KBM-7 (cell line): ENCODE measurements at regions not wholly inside any gene's neighbourhood (a gene's known extent, or its start where the extent isn't known, plus 50 kb on each side); places are given as distances from the start of the nearest gene placed in this dataset.

Source experiments
- DNase-seq: peaks from one replicate; pipeline ENCODE4 v3.0.0-alpha.2; 2015
- in situ Hi-C: fragments of 300-500 bp; cut with MboI; formaldehyde crosslinking; loops from 2 replicates; pipeline ENCODE4 v1.14.3; 2020; ENCODE audit warnings: low sequenced_read_pairs, low pct_unique_long_range_greater_than_20kb, mixed read lengths

DNA sequence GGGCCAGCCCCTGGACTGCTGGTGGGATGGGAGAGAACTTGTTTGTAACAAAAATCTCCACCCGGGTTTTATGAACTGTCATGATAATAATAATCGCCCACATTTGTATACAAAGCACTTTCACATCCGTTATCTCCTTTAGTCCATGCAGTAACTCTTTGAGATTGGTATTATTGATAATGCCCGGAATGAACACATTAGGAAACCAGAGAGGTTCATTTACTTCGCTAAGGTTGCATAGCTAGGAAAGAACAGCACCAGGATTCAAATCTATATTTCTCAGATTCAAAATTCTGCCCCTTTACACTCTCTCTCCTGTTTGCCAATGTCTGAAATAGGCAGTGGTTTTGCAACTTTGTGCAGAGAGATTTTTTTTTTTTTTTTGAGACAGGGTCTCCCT is 131.4 kb downstream of the FOXD2 start:
- no peak for DNase-seq
- in situ Hi-C loops = no loop called here

DNA sequence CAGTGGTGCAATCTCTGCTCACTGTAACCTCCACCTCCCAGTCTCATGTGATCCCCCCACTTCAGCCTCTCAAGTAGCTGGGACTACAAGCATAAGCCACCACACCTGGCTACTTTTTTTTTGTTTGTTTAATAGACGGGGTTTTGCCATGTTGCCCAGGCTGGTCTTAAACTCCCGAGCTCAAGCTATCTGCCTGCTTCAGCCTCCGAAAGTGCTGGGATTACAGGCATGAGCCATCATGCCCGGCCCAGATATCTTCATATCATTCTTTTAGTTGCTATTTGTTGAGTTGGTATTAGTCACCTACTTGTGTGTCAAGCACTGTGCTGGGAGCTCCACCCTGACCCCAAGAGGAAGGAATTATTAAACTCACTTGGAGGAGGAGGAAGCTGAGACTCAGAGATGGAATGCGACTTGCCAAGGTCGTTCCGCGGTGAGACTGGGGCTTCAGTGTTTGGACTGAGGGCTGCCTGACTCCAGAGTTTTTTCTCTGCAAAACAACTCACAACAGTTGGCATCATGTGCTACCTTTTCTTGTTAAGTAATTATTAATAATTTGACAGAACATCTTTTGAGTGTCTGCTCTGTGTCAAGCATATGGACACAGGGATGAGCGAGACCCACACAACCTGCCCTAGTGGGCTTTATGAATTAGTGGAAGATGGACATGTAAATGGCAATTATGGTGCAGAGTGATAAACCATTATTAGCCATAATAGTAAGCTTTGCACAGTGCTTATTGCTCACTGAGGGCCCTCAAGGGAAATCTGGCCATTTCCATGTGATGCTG is 132.0 kb downstream of the FOXD2 start:
- no peak for DNase-seq

DNA sequence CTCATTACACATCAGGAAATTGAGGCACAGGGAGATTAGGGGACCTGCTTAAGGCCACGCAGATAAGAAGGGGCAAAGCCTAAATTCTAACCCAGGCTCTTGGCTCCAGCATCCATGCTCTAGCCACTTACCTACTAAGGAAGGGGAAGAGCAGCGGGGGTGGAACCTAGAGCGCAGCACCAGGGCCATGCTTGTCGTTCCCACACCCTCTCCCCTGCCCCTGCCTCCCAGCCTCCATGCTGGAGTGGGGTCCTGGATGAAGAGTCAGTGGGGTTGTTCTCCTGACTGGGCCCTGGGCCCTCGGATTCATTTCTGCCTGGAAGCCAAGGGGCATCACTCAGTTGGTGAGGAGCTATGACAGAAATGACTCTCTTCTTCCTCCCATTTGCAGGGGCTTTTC is 133.3 kb downstream of the FOXD2 start:
- no peak for DNase-seq
- in situ Hi-C loops = no loop called here

More for the DNA sequence above, 132.0 kb downstream of the FOXD2 start:
- in situ Hi-C loops = no loop called here

DNA sequence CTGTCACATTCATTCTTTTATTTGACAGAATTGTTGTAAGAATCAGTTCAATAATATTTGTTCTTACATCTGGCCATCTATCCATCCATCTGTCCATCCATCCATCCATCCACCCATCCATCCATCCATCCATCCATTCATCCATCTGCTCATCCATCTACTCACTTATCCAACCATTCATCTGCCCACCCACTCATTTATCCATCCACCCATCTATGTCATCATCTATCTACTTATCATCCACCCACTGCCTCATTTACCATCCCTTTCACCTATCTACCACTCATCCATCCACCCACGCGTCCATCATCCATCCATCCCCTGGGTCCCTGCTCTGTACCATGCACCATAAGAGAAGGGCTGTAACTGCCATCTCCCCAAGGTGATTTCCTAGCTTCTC is 134.1 kb downstream of the FOXD2 start:
- no peak for DNase-seq
- in situ Hi-C loops = no loop called here

DNA sequence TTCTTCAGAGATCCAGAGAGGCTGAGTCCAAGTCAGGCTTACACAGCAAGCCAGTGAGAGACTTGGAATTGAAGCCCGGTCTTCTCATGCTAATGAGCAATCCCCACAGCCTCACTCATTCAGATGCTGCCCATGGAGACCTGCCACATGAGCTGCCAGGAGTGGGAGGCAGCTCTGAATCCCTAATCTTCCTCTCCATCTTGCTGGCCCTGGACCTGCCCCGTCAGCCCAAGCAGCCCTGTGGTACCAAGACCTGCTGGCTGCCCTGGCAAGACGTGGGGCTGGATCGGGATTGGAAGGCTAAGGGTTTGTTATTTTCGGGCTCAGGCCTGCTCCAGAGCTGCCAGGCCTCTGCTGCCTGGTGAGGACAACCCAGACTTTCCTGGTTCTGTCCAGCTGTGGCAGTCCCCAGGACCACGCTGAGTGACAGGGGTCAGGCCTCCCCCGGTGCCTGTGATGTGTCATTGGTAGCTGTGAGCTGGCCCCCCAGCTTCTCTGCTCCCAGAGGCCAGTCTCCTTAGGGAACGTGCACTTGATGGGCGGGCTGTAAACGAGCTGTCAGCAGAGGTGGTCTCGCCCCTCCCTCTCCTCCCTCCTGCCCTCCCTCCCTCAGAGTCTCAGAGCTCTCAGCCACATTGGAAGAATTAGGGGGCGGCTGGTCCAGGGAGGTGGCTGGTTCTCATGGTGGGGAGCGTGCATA is 135.0 kb downstream of the FOXD2 start:
- in situ Hi-C loops = no loop called here
- DNase-seq = no peak

DNA sequence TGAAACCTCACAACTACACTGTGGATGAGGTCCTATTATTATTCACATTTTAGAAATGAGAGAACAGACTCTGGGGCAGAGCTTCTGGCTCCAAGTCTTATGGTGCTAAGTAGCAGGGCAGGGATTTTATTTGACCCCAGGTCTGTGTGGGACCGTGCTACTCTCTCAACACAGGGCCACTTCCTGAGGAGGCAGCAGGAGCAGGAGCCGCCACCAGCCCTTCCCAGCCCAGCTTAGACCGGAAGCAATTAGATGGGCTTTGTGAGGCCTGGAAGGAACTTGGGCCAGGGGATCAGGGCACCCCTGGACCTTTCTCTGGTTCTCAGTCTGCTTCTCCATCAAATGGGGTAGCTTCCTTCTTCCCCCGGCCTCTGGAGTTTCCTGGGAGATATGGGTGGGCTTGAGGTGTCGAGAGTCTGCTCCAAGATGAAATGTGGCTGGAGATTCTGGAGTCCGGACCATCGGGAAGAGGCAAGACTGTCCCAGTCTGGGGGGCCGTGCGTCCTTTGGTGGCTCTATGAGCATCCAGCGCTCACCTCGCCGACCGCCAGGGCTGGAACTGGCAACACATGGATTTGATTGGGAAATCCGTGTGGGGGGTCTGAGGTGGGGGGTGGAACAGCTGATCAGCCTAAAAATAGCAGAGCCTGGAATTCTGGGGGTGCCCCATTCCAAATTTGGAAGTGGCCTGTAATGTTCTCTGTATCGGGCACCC is 136.8 kb downstream of the FOXD2 start:
- DNase-seq = no peak
- in situ Hi-C loops = no loop called here

DNA sequence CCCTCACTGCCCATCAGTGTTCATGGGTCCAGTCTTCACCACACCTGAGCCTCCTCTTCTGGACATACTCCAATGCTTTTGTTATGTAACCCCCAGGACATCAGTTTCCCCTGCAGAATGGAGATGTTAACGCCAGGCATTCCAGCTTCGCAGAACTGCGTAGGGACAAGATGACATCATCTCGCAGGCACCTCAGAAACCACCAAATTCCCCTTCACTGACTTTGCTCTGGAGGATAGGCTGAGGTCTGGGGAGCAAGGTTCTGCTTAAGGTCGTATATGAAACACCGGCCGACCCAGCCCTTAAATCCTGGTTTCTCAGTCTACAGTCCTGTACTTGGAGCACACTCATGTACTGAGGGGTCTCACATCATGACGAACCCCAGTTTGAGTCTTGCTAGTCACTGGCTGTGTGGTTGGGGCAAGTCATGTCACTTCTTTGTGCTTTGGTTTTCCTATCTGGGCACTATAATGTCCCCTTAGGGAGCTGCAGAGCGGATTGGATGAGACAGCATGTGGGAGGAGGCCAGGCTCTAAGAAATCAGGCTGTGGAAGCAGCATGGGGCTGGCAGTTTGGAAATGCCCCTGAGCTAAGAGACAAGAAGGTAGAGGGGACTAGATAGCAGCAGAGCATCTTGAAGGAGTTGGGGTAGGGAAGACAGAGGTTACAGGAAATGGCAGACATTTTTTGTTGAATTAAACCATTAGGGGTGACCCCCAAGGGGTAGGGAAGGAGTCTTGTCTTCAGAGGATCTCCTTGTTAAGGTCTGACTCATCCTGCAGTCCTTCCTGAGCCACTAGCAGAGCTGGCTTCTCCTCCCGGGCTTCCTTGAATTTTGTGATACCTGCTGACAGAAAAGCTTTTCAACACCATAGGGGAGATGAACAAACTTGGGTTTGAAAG is 138.3 kb downstream of the FOXD2 start:
- in situ Hi-C loops = no loop called here
- DNase-seq = no peak

DNA sequence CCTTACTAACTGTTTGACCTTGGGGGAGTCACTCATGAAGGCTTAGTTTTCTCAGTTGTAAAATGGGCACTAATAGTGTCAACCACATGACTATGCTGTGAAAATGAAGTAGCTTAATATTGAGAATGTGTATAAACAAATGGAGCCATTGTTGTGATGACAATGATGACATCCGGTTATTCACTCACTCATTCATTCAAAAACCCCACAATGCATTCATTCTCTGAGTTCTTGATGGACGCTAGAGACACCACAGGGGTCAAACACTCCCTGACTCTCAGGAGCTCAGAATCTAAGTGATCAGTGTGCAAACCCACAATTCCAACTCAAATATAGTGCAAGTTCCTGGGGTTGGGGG is 138.9 kb downstream of the FOXD2 start:
- in situ Hi-C loops = no loop called here
- DNase-seq = no peak

DNA sequence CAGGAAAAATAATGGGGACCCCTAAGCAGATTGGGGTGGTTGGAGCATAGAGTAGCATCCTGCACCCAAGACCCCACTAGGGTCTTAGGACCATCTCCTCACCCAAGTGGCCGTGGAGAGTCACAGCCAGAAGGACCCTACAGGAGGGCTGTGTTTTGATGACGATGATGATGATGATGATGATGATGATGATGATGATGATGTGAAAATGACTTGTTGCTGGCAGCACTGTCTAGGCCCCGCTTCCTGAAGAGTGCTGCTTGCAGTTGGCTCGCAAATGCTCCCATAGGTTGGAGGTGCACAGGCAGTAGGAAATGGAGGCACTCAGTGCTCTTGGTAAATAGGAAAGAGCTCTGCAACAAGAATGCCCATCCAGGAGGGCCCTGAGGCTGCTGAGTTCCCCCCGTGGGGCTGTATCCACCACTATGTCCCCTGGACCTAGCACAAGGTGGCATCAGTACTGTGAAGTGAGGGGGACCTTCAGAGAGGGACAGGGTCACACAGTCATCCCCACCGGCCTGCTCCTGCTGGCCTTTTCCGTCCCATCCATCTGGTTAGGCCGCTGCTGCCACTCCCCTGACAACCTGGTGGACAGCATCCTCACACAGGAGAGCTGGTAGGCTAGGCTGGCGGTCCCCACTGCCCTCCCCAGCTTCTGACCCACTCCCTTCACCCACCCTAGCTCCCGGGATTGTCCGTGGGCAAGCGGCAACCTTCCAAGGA is 139.6 kb downstream of the FOXD2 start:
- DNase-seq = no peak
- in situ Hi-C loops = no loop called here

DNA sequence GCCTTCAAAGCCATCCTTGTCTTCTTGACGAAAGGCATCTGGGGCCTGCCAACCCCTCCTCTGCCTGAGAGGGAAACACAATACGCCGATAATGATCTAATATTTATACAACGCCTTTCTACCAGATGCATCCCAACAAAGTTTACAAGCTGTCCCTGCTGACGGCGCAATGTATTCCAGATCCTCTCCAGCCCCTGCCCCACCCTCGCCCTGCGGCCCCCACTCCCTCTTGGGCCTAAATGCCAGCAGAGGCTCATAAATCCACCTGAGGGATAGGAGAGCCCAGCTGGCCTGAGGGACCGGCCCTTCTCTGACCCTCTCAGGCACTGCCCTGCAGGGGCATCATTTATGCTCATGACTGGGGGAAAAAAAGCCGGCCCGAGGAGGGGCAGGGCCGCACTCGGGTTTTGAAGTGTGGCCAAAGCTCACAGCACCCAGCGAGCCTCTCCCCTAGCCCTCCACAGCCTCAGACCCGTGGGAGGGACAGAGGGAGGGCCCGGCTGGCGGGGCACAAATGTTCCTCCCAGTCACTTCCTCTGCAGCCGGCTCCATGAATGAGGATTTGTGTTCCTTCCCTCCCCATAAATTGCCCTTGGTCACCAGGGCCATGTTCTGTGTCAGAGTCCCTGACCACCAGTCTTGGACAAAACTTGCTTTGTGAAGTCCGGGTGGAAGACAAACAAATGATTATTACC is 140.3 kb downstream of the FOXD2 start:
- no peak for DNase-seq
- in situ Hi-C loops = no loop called here

DNA sequence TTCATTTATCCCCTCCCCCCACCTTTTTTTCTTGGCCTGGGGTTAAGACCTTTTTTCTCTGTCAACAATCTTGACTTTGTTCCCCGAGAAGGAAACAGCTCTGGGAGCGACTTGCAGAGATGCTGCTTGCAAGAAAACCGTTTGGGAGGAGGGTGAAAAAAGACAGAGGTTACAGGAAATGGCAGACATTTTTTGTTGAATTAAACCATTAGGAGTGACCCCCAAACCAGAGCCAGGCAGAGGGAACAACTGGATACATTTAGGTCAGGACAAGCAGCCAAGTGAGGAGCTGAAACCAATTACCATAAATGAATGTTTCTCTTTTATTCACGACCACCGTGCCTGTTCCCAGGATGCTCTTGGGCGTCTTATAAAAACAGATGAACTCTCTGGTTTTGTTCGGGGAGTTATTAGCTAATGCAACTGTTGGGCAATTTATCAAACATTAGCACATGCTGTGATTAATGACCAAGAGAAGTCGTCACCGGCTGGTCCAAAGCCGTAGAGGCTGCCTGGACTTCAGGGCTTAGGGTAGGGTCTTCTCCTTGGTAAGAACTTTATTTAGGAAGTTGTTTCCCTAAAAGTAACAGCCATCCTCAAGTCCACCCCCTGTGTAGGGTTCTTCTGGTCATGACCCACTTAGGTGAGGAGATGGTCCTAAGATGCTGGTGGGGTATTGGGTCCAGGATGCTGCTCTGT is 141.0 kb downstream of the FOXD2 start:
- no peak for DNase-seq
- in situ Hi-C loops = no loop called here

DNA sequence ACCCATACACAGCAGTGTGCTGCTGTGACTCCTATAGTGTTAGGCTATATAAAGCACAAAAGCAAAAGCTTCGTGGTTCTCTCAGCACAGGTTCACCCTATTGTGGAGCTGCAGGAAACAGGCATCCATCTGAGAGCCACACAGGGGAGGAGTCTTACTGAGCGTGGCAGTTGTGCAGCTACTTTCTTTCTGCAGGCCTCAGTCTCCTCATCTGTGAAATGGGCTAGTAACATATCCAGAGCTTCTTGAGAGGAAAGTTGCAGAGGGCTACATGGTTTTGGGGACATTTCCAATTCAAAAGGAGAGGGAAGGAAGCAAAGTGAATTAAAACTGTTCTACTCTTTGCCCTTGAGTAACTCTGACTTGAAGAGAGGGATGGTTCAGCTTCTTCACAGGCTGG is 142.0 kb downstream of the FOXD2 start:
- DNase-seq = no peak
- in situ Hi-C loops = no loop called here

DNA sequence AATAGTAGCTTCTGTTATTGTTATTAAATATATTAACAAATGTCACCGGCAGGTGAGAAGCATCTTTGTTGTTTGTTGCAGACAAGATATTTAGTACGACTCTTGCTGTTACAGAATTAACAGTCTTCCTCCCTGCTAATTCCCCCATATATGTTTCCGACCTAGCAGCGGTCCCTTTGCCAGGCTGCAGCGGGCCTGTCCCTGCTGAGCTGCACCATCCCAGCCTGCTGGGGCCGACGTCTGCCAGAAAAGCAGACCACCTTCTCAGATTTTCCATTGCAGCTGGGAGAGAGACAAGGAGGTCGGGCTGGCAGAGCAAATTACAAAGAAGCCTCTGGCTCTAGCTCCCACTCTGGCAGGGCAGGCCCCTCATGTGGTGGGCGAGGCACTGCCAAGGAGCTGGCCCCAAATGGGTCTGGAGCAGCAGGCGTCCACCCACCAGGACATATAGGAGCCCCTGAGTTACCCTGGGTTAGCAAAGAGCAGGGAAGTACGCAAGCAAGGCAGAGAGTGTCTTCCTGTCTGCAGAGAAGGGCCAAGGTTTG is 142.7 kb downstream of the FOXD2 start:
- no peak for DNase-seq
- in situ Hi-C loops = no loop called here

DNA sequence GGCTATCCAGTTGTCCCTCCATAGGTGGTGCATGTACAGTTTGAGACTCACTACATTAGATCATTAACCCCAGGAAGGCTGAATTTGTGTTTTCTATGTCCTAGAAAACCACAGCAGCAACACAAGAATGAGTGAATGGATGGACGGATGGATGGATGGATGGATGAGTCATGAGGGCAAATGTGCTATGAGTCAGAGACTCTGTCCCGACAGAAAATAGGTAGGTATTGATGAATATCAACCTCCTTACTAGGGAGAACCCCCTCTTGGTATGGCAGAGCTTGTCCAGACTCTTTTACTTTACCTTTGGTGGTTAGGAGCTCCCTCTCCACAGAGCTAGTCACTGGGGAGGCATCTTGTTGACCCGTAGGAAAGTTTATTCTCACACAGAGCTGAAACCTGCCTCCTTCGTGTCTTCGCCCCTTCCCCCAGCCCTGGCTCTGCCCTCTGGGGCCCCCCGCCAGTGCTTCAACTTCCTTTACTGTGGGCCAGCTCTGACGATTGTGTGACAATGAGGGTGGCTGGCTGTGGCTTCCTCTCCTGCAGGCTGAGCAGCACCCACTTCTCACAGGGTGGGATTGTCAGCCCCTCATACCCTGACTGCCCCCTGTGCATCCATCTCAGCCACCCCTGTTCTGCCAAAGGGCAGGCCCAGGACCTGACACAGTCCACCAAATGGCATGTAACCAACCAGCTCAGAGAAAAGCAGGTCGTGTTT is 145.2 kb downstream of the FOXD2 start:
- in situ Hi-C loops = no loop called here
- no peak for DNase-seq

DNA sequence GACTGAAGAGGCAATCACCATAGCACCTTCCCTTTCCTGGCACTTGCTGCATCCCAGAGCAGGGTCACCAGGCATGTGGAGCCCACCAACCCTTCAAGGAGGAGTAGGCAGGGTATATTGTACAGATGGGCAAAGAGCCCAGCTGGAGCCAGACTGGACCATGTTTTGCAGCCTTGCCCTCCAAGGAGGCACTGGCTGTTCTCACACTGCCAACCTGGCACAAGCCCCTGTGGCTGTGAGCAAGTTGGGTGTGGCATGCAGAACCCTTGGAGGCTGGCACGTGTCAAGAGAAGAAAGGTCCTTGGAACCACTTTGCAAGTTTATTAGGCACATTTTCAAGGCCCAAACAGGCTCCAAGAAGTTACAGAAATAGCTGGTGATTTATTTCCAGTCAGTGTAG is 146.4 kb downstream of the FOXD2 start:
- in situ Hi-C loops = no loop called here
- DNase-seq = no peak

DNA sequence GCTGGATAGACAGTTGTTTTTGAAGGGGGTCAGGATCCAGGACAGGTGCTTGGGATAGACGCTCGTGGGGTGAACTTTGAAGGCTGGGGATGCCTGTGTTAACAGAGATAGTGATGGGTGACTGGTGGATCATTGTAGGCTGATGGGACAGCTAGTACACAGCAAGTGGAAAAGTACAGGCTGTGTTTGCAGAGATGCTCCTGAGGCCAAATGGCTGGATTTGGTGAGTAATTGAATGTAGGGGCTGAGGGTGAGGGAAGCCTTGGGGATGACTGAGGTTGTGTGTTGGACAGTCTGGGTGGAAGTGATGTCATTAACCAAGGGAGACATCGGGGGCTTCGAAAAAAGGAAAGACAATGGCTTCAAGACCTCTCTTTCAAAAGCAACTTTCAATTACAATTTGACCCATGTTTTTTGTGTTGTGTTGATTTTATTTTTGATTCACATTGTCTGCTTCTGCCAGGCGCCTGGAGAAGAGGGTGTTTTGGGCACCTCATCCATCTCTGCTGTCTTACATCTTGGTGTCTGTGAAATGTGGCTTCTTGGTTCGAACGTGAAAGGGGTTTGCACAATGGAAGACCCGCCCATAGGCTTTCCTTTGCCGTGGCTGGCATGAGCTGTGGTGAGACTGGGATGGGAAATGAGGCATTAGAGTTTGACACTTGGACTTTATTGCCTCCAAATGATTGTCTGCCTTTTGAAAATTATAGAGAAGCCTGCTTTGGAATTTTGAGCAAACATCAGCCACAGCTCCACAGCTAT is 147.5 kb downstream of the FOXD2 start:
- no peak for DNase-seq
- in situ Hi-C loops = no loop called here
